ENCODE measurements at regions not wholly inside any gene's neighbourhood (a gene's known extent, or its start where the extent isn't known, plus 50 kb on each side); places are given as distances from the start of the nearest gene placed in this dataset.
A peak's percentile ranks its signal among the peaks of the same experiment; 100 is the strongest.

GRCh38 chr18:59054496-59055287 lies 85.0 kb upstream of the SEC11C start:
- H3K4me3 Mint-ChIP-seq (ENCODE audit: unreplicated experiment), result no peak overlapping the region
- no peak overlapping the region for H3K27ac Mint-ChIP-seq (ENCODE audit: unreplicated experiment)
- no peak for DNase-seq (ENCODE audit: extremely low spot score, unreplicated experiment)
- peaks cover 22% of the 10 kb centered on the region for H3K4me1 Mint-ChIP-seq (ENCODE audit: unreplicated experiment)
- H3K36me3 Mint-ChIP-seq (ENCODE audit: unreplicated experiment), result no peaks in the 10 kb centered on the region
- TF ChIP-seq CTCF (IDR thresholded peaks at IDR 0.05), result no peak
- H3K9me3 Mint-ChIP-seq (ENCODE audit: unreplicated experiment), result no peaks in the 10 kb centered on the region
- no peaks in the 10 kb centered on the region for H3K27me3 Mint-ChIP-seq (ENCODE audit: unreplicated experiment)

- no peaks in the 10 kb centered on the region for H3K9me3 Mint-ChIP-seq (ENCODE audit: unreplicated experiment)
- peak; percentile 33 for TF ChIP-seq CTCF (IDR thresholded peaks at IDR 0.05)
- H3K27me3 Mint-ChIP-seq (ENCODE audit: unreplicated experiment), result no peaks in the 10 kb centered on the region
- H3K36me3 Mint-ChIP-seq (ENCODE audit: unreplicated experiment), result no peaks in the 10 kb centered on the region
- H3K4me1 Mint-ChIP-seq (ENCODE audit: unreplicated experiment), result peaks cover 16% of the 10 kb centered on the region
- no peak overlapping the region for H3K4me3 Mint-ChIP-seq (ENCODE audit: unreplicated experiment)
- DNase-seq (ENCODE audit: extremely low spot score, unreplicated experiment), result no peak
- no peak overlapping the region for H3K27ac Mint-ChIP-seq (ENCODE audit: unreplicated experiment)
Measured at GRCh38 chr18:59055345-59056032, 84.2 kb upstream of the SEC11C start.

- peak; percentile 93 for TF ChIP-seq CTCF (IDR thresholded peaks at IDR 0.05)
- no peaks in the 10 kb centered on the region for H3K27me3 Mint-ChIP-seq (ENCODE audit: unreplicated experiment)
- peak; percentile 90 for DNase-seq (ENCODE audit: extremely low spot score, unreplicated experiment)
- peaks cover 13% of the 10 kb centered on the region for H3K4me1 Mint-ChIP-seq (ENCODE audit: unreplicated experiment)
- H3K27ac Mint-ChIP-seq (ENCODE audit: unreplicated experiment), result no peak overlapping the region
- no peak overlapping the region for H3K4me3 Mint-ChIP-seq (ENCODE audit: unreplicated experiment)
- no peaks in the 10 kb centered on the region for H3K9me3 Mint-ChIP-seq (ENCODE audit: unreplicated experiment)
- H3K36me3 Mint-ChIP-seq (ENCODE audit: unreplicated experiment), result no peaks in the 10 kb centered on the region
Measured at GRCh38 chr18:59056706-59057492, 82.8 kb upstream of the SEC11C start.

- Mint-ChIP-seq H3K36me3 (ENCODE audit: unreplicated experiment) (no peaks in the 10 kb centered on the region), H3K27ac (ENCODE audit: unreplicated experiment) (no peak overlapping the region), H3K27me3 (ENCODE audit: unreplicated experiment) (no peaks in the 10 kb centered on the region), H3K9me3 (ENCODE audit: unreplicated experiment) (no peaks in the 10 kb centered on the region), H3K4me1 (ENCODE audit: unreplicated experiment) (peaks cover 13% of the 10 kb centered on the region), H3K4me3 (ENCODE audit: unreplicated experiment) (no peak overlapping the region)
- TF ChIP-seq CTCF (IDR thresholded peaks at IDR 0.05), result no peak
- DNase-seq (ENCODE audit: extremely low spot score, unreplicated experiment), result no peak
Measured at GRCh38 chr18:59057493-59057795, 82.2 kb upstream of the SEC11C start.

GRCh38 chr18:59057969-59058368 lies 81.7 kb upstream of the SEC11C start:
- no peak for DNase-seq (ENCODE audit: extremely low spot score, unreplicated experiment)
- no peak overlapping the region for H3K27ac Mint-ChIP-seq (ENCODE audit: unreplicated experiment)

More at GRCh38 chr18:59057969-59058368, 81.7 kb upstream of the SEC11C start:
- no peak for TF ChIP-seq CTCF (IDR thresholded peaks at IDR 0.05)
- no peaks in the 10 kb centered on the region for H3K27me3 Mint-ChIP-seq (ENCODE audit: unreplicated experiment)
- H3K9me3 Mint-ChIP-seq (ENCODE audit: unreplicated experiment), result no peaks in the 10 kb centered on the region
- peaks cover 12% of the 10 kb centered on the region for H3K4me1 Mint-ChIP-seq (ENCODE audit: unreplicated experiment)
- no peaks in the 10 kb centered on the region for H3K36me3 Mint-ChIP-seq (ENCODE audit: unreplicated experiment)
- H3K4me3 Mint-ChIP-seq (ENCODE audit: unreplicated experiment), result no peak overlapping the region

Measured in osteocyte (in vitro differentiated cells).